ENCODE measurements at regions not wholly inside any gene's neighbourhood (a gene's known extent, or its start where the extent isn't known, plus 50 kb on each side); places are given as distances from the start of the nearest gene placed in this dataset.

GRCh38 chr11:116485425-116485824, 287.4 kb downstream of the BUD13 start:
- no peak overlapping the region for H2AFZ ChIP-seq (ENCODE audit: low read depth)
- 58% methylated on average over 4 of the region's 4 CpGs for WGBS (ENCODE audit: low lambda C conversion rate)

GRCh38 chr11:116482716-116483115, 290.1 kb downstream of the BUD13 start:
- Histone ChIP-seq H3K9me2 (no peaks in the 10 kb centered on the region), H3K27ac (ENCODE audit: low read depth in 2 of 2, low read length in 1 of 2) (no peak overlapping the region), H3K36me3 (replicated peaks in 1 of 2; ENCODE audit: control insufficient read depth in 1 of 2, insufficient read depth in 2 of 2, low read length in 1 of 2) (no peaks in the 10 kb centered on the region), H3K9ac (no peak overlapping the region), H3K79me2 (ENCODE audit: insufficient read depth) (no peaks in the 10 kb centered on the region), H3K4me3 (ENCODE audit: low read depth in 2 of 2, low read length in 1 of 2) (no peak overlapping the region), H4K20me1 (ENCODE audit: insufficient read depth) (no peaks in the 10 kb centered on the region), H3K27me3 (ENCODE audit: insufficient read depth) (peaks cover 6% of the 10 kb centered on the region; the same call in 1 of the 2 replicates), H3K4me1 (ENCODE audit: control insufficient read depth in 1 of 2, insufficient read depth in 2 of 2, low read depth in 1 of 2, low read length in 1 of 2) (peaks cover 0 to 6% of the 10 kb centered on the region in 2 experiments; a peak in 1 of 4 replicates), H3F3A (replicated peaks; ENCODE audit: insufficient read depth) (no peaks in the 10 kb centered on the region), H3K4me2 (no peak overlapping the region), H2AFZ (ENCODE audit: low read depth) (no peak overlapping the region), H3K9me3 (no peaks in the 10 kb centered on the region)
- CTCF ChIA-PET, result interaction anchor here (1.1 to 2.1 kb wide), 2 partner anchors 16 to 159 kb away, joined by 4 to 10 read pairs; no protein-coding TSS in a partner anchor
- no CpG with 5 or more reads among the region's 4 CpGs for WGBS (ENCODE audit: low lambda C conversion rate)
- POLR2A ChIA-PET, result interaction anchor here (0.6 to 1.7 kb wide), 2 partner anchors 17 to 97 kb away, joined by 3 to 4 read pairs; no protein-coding TSS in a partner anchor
- no peak for TF ChIP-seq USF2 (IDR thresholded peaks at IDR 0.05; ENCODE audit: borderline replicate concordance, low read depth, low read length)
- TF ChIP-seq FOXM1 (IDR thresholded peaks at IDR 0.05; ENCODE audit: low read depth), result no peak
- no peak for TF ChIP-seq TAF1 (IDR thresholded peaks at IDR 0.05; ENCODE audit: borderline replicate concordance, low read depth, low read length)
- TF ChIP-seq RFX5 (IDR thresholded peaks at IDR 0.05; ENCODE audit: low read length), result no peak
- no peak for TF ChIP-seq RAD21 (IDR thresholded peaks at IDR 0.05; ENCODE audit: low read length)
- no peak for TF ChIP-seq NRF1 (IDR thresholded peaks at IDR 0.05; ENCODE audit: low read depth, low read length)
- TF ChIP-seq MXI1 (IDR thresholded peaks at IDR 0.05; ENCODE audit: low read depth, low read length), result no peak
- TF ChIP-seq IRF3 (IDR thresholded peaks at IDR 0.05; ENCODE audit: low read depth, low read length), result no peak
- TF ChIP-seq GABPA (IDR thresholded peaks at IDR 0.05; ENCODE audit: low read depth), result no peak
- TF ChIP-seq MAX (IDR thresholded peaks at IDR 0.05; ENCODE audit: low read depth), result no peak
- no peak for TF ChIP-seq REST (IDR thresholded peaks at IDR 0.05; ENCODE audit: low read depth, low read length)
- DNase-seq, result no peak

More at GRCh38 chr11:116485425-116485824, 287.4 kb downstream of the BUD13 start:
- H3K9me2 ChIP-seq, result no peaks in the 10 kb centered on the region
- H3K27me3 ChIP-seq (ENCODE audit: insufficient read depth), result peaks cover 6% of the 10 kb centered on the region; the same call in 1 of the 2 replicates
- peaks cover 0 to 15% of the 10 kb centered on the region in 2 experiments; a peak in 1 of 4 replicates for H3K4me1 ChIP-seq (ENCODE audit: control insufficient read depth in 1 of 2, insufficient read depth in 2 of 2, low read depth in 1 of 2, low read length in 1 of 2)
- CTCF ChIA-PET, result interaction anchor here (1.0 kb wide), 1 partner anchor 510 kb away, joined by 3 read pairs; no protein-coding TSS in a partner anchor
- H3K4me2 ChIP-seq, result no peak overlapping the region
- H3K36me3 ChIP-seq (replicated peaks in 1 of 2; ENCODE audit: control insufficient read depth in 1 of 2, insufficient read depth in 2 of 2, low read length in 1 of 2), result no peaks in the 10 kb centered on the region
- H3F3A ChIP-seq (replicated peaks; ENCODE audit: insufficient read depth), result no peaks in the 10 kb centered on the region
- H3K9ac ChIP-seq, result no peak overlapping the region
- no peak overlapping the region for H3K4me3 ChIP-seq (ENCODE audit: low read depth in 2 of 2, low read length in 1 of 2)
- no peaks in the 10 kb centered on the region for H3K79me2 ChIP-seq (ENCODE audit: insufficient read depth)
- H3K27ac ChIP-seq (ENCODE audit: low read depth in 2 of 2, low read length in 1 of 2), result no peak overlapping the region
- POLR2A ChIA-PET, result interaction anchor here (0.9 kb wide), 1 partner anchor 33 kb away, joined by 3 read pairs; no protein-coding TSS in a partner anchor
- DNase-seq, result no peak
- no peaks in the 10 kb centered on the region for H3K9me3 ChIP-seq
- no peaks in the 10 kb centered on the region for H4K20me1 ChIP-seq (ENCODE audit: insufficient read depth)
- TF ChIP-seq SMC3 (IDR thresholded peaks at IDR 0.05; ENCODE audit: low read depth, low read length) (no peak), TCF12 (IDR thresholded peaks at IDR 0.05) (no peak), YY1 (IDR thresholded peaks at IDR 0.05; ENCODE audit: low read depth) (no peak)

Measured in SK-N-SH (cell line).